GM21529 (cell line): ENCODE measurements at regions not wholly inside any gene's neighbourhood (a gene's known extent, or its start where the extent isn't known, plus 50 kb on each side); places are given as distances from the start of the nearest gene placed in this dataset.
"Not testable (repeated sequence)": the region's sequence is repeated elsewhere in the genome, so short reads cannot be mapped to it uniquely, and the experiment has no call there.

Source experiments
- ATAC-seq: cut with Tn5 transposase; IDR thresholded peaks from one replicate; pipeline ENCODE4 v1.9.1; 2021; ENCODE audit not compliant: unreplicated experiment

- no peak for ATAC-seq
Observed at GRCh38 chr6:85995339-85996033, 352.8 kb upstream of the SYNCRIP start.

- no peak for ATAC-seq
Observed at GRCh38 chr6:85986681-85987080, 344.0 kb upstream of the SYNCRIP start.

DNA sequence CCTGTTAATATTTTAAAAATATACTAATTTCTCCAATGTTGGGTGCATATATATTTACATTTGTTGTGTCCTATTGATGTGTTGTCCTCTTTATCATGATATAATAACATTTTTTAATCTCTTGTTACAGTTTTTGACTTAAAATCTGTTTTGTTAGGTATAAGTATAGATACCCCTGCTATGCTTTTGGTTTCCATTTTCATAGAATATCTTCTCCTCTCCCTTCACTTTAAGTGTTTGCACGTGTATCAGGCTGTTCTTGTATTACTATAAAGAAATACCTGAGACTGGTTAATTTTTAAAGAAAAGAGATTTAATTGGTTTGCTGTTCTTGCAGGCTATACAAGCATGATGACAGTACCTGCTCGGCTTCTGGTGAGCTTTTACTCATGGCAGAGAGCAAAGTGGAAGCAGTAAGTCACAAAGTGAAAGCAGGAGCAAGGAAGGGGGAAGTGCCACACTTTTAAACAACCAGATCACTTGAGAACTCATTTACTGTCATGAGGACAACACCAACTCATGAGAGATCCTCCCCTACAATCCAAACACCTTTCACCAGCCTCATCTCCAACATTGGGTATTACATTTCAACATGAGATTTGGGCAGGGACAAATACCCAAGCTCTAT, 340.5 kb upstream of the SYNCRIP start:
- ATAC-seq, result peak; percentile 70

- ATAC-seq, result no peak
Observed at GRCh38 chr6:85977661-85978060, 335.0 kb upstream of the SYNCRIP start.

DNA sequence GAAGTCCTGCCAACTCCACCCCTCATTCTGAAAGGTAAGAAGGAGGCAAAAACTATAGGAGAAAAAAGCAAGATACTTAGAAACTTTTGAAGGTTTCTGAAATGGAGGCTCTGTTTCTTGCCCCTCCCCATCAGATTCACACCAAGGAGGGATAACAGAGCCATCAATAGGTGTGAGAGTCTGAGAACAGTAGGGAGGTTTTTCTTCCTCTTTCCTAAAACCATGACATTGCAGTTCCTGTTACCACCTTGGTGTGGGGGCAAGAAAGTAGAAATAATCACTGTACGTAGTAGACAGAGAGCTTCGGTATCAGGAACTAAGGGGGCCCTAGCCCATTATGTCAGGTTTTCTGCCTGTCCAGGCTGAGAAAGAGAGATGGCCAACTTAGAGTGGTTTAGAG, 333.3 kb upstream of the SYNCRIP start:
- peak; percentile 87 for ATAC-seq

DNA sequence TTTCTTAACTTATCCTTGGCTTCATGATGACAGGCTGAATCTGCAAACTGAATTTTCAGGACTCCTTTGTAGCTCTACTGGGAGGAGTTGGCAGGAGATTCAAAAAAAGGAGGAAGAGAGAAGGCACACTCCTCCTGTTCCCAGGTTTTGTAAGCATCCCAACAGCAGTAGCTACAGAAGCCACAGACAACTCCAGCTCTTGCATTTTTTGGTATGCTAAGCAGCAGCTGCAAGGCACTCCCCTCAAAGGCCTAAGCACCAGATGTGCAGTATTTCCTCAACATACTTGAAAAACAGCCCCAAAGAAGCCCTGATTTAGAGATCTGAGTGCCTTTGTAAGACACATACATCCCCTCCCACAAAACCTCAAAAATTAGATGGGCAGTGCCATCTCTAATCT, 328.6 kb upstream of the SYNCRIP start:
- no peak for ATAC-seq

- no peak for ATAC-seq
Observed at GRCh38 chr6:85966828-85967227, 324.1 kb upstream of the SYNCRIP start.

- ATAC-seq, result no peak
Observed at GRCh38 chr6:85961746-85962145, 319.1 kb upstream of the SYNCRIP start.

GRCh38 chr6:85961125-85961524, 318.4 kb upstream of the SYNCRIP start:
- ATAC-seq, result no peak

DNA sequence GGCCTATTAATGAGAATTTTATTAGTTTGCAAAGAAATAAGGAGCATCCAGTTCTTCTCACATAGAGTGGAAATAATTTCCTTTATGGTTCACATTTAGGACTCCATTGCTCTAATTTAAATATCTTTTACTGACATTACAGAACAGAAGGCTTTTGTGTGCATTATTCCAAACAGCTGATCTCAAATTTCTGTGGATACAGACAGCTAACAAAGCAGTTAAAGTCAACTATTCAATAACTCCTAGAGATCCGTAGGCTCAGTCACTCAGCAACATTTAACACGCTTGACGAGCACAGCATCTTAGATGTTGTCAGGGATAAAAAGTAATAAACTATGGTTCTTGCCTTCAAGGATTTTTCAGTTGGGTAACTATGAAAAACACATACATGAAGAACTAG, 305.8 kb upstream of the SYNCRIP start:
- no peak for ATAC-seq

DNA sequence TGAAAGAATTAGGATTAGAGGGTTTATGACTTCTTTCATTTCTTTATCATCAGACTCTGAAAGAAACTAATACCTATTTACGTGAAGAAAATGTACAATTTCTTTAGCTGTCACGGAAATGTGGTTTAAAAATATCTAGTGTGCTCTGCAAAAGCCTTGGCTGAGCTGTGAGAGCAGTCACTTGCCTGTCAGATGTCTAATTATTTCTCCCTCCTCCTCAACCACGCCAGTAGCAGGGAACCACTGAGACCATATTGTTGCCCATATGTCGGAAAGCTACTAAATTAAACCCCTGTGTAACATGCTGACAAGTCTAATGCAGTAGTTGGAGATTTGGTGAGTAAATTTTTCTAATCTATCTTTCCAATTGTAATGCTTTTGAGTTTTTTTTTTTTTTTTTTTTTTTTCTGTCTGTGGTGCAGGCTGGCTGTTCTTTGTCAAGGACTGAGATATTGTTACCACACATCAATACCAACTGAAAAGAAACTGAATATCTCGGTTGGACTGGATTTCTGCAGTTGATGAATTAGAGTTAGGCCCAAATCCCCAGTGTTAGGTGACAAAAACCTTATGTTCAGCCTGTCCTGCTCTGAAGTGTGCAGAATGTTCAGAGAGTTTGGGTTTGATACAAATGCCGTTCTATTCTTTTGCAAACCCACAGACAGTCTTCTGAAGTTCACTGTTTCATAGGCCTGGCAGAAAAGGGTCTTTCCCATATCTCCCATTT, 302.9 kb upstream of the SYNCRIP start:
- no peak for ATAC-seq

GRCh38 chr6:85944776-85945175, 302.1 kb upstream of the SYNCRIP start:
- ATAC-seq, result no peak

DNA sequence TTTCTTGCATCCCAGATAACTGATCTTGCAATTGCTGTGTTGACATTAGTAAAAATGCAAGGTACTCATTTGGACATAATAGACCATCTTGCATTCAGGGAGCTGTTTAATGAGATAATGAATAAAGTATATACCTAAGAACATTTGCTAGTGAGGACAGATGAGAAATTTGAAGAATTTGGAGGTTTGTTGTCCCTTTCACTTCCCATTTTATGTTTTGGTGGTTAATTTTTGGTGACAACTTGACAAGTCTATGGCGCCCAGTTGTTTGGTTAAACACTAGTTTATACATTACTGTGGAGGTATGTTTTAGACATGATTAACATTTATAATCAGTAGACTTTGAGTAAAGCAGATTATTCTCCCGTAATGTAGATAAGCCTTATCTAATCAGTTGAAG, 300.2 kb upstream of the SYNCRIP start:
- ATAC-seq, result no peak

DNA sequence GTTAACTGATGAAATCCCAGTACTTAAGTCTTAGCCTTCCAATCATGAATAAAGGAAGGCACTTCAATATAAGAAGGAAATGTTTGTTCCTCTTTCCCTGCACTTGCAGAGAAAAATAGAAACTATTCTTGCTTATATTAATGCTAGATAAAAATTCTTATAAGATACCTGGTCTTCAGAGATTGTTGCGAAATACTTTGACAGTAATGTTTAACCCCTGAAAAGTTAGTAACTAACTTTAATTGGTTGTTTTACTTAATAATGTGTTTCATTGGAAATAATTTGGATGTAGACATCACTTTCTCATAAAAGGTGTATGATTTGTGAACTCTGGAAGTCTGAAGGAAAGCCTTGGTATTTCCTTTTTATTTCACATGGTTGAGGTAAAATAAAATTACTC, 294.2 kb upstream of the SYNCRIP start:
- ATAC-seq, result no peak

GRCh38 chr6:85923013-85923430, 280.3 kb upstream of the SYNCRIP start:
- ATAC-seq, result peak; percentile 97

DNA sequence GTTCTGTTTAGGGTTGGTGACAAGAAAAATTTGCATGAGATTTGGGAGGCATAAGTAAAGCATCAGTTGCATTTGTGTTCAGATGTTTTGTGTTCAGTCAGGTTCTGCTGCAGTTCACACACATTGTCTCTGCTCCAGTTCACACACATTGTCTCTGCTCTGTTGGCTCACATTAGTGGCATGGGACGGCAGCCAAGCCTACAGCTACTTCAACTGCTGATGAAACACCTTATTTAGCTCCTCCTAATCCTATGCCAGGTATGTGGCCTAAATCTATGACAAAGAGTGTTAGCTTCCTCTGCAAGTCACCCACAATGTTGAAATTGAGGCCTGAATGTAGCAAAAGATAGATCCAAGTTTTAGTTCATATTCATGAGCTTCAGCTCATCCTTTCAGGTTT, 278.1 kb upstream of the SYNCRIP start:
- no peak for ATAC-seq

DNA sequence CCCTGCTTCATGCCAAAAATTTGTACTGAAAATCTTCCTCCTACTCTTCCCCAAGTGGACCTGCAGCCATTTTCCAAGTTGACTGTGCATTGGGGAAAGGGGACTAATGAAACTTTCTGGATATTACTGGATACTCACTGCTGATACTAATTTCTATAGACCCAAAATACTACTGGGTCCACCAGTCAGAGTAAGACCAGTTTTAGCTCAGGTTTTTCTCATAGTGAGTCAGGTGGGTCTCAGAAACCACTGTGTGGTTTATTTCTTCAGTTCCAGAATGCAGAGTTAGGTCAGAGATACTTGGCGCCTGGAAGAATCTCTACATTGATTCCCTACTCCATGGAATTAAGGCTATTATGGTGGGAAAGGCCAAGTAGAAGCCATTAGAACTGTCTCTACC, 274.8 kb upstream of the SYNCRIP start:
- no peak for ATAC-seq

- ATAC-seq, result no peak
Observed at GRCh38 chr6:85913001-85913400, 270.3 kb upstream of the SYNCRIP start.

GRCh38 chr6:85912582-85912981, 269.9 kb upstream of the SYNCRIP start:
- ATAC-seq, result no peak

GRCh38 chr6:85911067-85911466, 268.4 kb upstream of the SYNCRIP start:
- no peak for ATAC-seq

DNA sequence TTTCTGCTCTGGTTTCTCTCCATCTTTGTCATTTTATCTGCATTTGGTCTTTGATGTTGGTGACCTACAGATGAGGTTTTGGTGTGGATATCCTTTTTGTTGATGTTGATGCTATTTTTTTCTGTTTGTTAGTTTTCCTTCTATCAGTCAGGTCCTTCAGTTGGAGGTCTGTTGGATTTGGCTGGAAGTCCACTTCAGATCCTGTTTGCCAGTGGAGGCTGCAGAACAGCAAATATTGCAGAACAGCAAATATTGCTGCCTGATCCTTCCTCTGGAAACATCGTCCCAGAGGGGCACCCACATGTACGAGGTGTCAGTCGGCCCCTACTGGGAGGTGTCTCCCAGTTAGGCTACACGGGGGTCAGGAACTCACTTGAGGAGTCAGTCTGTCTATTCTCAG, 265.4 kb upstream of the SYNCRIP start:
- not testable (repeated sequence) for ATAC-seq

GRCh38 chr6:85892346-85892745, 249.7 kb upstream of the SYNCRIP start:
- ATAC-seq, result no peak
